IMR-90 (cell line): ENCODE measurements at regions not wholly inside any gene's neighbourhood (a gene's known extent, or its start where the extent isn't known, plus 50 kb on each side); places are given as distances from the start of the nearest gene placed in this dataset.

Source experiments
- CTCF ChIP-seq: conservative IDR thresholded peaks from 2 replicates; pipeline ENCODE4 v1.5.1; 2012; ENCODE audit warnings: mild to moderate bottlenecking, low read depth, low read length, improper control_type of control experiment
- NFE2L2 ChIP-seq: fragments of 150-350 bp; IDR thresholded peaks from 2 replicates; pipeline ENCODE4 v1.6.1; 2016; ENCODE audit warnings: low read depth, mild to moderate bottlenecking, low read length
- POLR2A ChIP-seq: IDR thresholded peaks from 2 replicates; pipeline ENCODE4 v1.6.1; 2012; ENCODE audit warnings: mild to moderate bottlenecking, low read depth, low read length

- TF ChIP-seq CTCF (no peak), NFE2L2 (no peak), POLR2A (no peak)
These were observed 1726.8 kb downstream of the TP53TG3F start for GRCh38 chr16:35186045-35186759.
